K562 (cell line): ENCODE measurements at regions not wholly inside any gene's neighbourhood (a gene's known extent, or its start where the extent isn't known, plus 50 kb on each side); places are given as distances from the start of the nearest gene placed in this dataset.

Experiments
- ATF4 ChIP-seq: fragments of 450-650 bp; formaldehyde crosslinking; IDR thresholded peaks from 2 replicates; pipeline ENCODE4 v1.4.0; 2022; ENCODE audit warnings: mild to moderate bottlenecking, moderate library complexity
- CTBP1 ChIP-seq: fragments of 450-650 bp; IDR thresholded peaks from 2 replicates; pipeline ENCODE4 v1.6.1; 2016; ENCODE audit warnings: borderline replicate concordance
- ESRRA ChIP-seq: fragments of 450-650 bp; IDR thresholded peaks from 2 replicates; pipeline ENCODE4 v1.6.1; 2014; ENCODE audit warnings: low read depth, mild to moderate bottlenecking, moderate library complexity, borderline replicate concordance
- ETV1 ChIP-seq: fragments of 450-650 bp; conservative IDR thresholded peaks from 2 replicates; pipeline ENCODE4 v1.6.1; 2016; ENCODE audit warnings: missing genetic modification characterization, control low read depth, low read depth, missing compliant biosample characterization
- ETV5 ChIP-seq: sonication (generic); formaldehyde crosslinking; IDR thresholded peaks from 2 replicates; pipeline ENCODE4 v1.4.0; 2020; ENCODE audit warnings: low read depth, mild to moderate bottlenecking, missing genetic modification reagents
- HDAC3 ChIP-seq: fragments of 450-650 bp; IDR thresholded peaks from 2 replicates; pipeline ENCODE4 v1.6.1; 2018; ENCODE audit warnings: borderline replicate concordance, mild to moderate bottlenecking, moderate library complexity; ENCODE audit not compliant: partially characterized antibody
- HMG20A ChIP-seq: fragments of 450-650 bp; formaldehyde crosslinking; conservative IDR thresholded peaks from 2 replicates; pipeline ENCODE4 v1.4.0; 2020; ENCODE audit warnings: mild to moderate bottlenecking, mixed read lengths
- HMGN3 ChIP-seq: IDR thresholded peaks from 2 replicates; pipeline ENCODE4 v1.6.1; 2011; ENCODE audit warnings: borderline replicate concordance, low read depth, mild to moderate bottlenecking, mixed read lengths, low read length; ENCODE audit not compliant: insufficient read length; ENCODE audit errors: extremely low read depth
- KHSRP ChIP-seq: fragments of 450-650 bp; IDR thresholded peaks from 2 replicates; pipeline ENCODE4 v1.6.1; 2017
- KLF6 ChIP-seq: fragments of 250-450 bp; sonication (Bioruptor Pico); IDR thresholded peaks from 2 replicates; pipeline ENCODE4 v1.4.0; 2020; ENCODE audit warnings: mild to moderate bottlenecking, moderate library complexity, borderline replicate concordance
- MAFG ChIP-seq: fragments of 450-650 bp; conservative IDR thresholded peaks from 2 replicates; pipeline ENCODE4 v1.6.1; 2016; ENCODE audit warnings: missing genetic modification characterization, missing compliant biosample characterization
- MYC ChIP-seq, 2 experiments: fragments of 250-450 bp in 1 of 2; sonication (Bioruptor Pico) in 1 of 2; IDR thresholded peaks; 2 replicates each; pipeline versions ENCODE4 v1.5.1 to v1.6.1; 2012 to 2021; ENCODE audit warnings: low read depth in 2 of 2, borderline replicate concordance in 1 of 2, improper control_type of control experiment in 1 of 2, low read length in 1 of 2, mild to moderate bottlenecking in 1 of 2, moderate library complexity in 1 of 2
- NCOR1 ChIP-seq: fragments of 450-650 bp; IDR thresholded peaks from 2 replicates; pipeline ENCODE4 v1.6.1; 2016; ENCODE audit warnings: mild to moderate bottlenecking, moderate library complexity
- NUFIP1 ChIP-seq: fragments of 450-650 bp; IDR thresholded peaks from 2 replicates; pipeline ENCODE4 v1.6.1; 2018; ENCODE audit not compliant: partially characterized antibody
- RAD21 ChIP-seq, 2 experiments: fragments of 250-450 bp in 1 of 2; fragments of 450-650 bp in 1 of 2; sonication (Bioruptor Pico) in 1 of 2; formaldehyde crosslinking in 1 of 2; IDR thresholded peaks in 1 of 2; conservative IDR thresholded peaks in 1 of 2; 2 replicates each; pipeline versions ENCODE4 v1.4.0 to v1.8.0; 2020 to 2022; ENCODE audit warnings: mild to moderate bottlenecking in 2 of 2, moderate library complexity in 1 of 2
- SIX5 ChIP-seq, 2 experiments: IDR thresholded peaks; 2 replicates each; pipeline ENCODE4 v1.6.1; 2011; ENCODE audit warnings: low read length in 2 of 2, borderline replicate concordance in 1 of 2, low read depth in 1 of 2, mild to moderate bottlenecking in 1 of 2, moderate library complexity in 1 of 2; ENCODE audit not compliant: insufficient read depth in 1 of 2
- SMARCA4 ChIP-seq: fragments of 450-650 bp; IDR thresholded peaks from 2 replicates; pipeline ENCODE4 v1.6.1; 2016
- SMARCC2 ChIP-seq: fragments of 450-650 bp; IDR thresholded peaks from 2 replicates; pipeline ENCODE4 v1.6.1; 2017; ENCODE audit warnings: antibody characterized with exemption, moderate library complexity, mild to moderate bottlenecking, low read depth
- STAT5A ChIP-seq: IDR thresholded peaks from 2 replicates; pipeline ENCODE4 v1.6.1; 2012; ENCODE audit warnings: low read length, inconsistent platforms, borderline replicate concordance
- TAF9B ChIP-seq: fragments of 450-650 bp; IDR thresholded peaks from 2 replicates; pipeline ENCODE4 v1.6.1; 2018; ENCODE audit warnings: mild to moderate bottlenecking; ENCODE audit not compliant: partially characterized antibody
- TARDBP ChIP-seq: fragments of 450-650 bp; IDR thresholded peaks from 2 replicates; pipeline ENCODE4 v1.6.1; 2016
- TCFL5 ChIP-seq: fragments of 250-450 bp; sonication (Bioruptor Pico); conservative IDR thresholded peaks from 2 replicates; pipeline ENCODE4 v1.6.1; 2021; ENCODE audit warnings: mild to moderate bottlenecking, moderate library complexity, matching md5 sums
- TFAP4 ChIP-seq: sonication (generic); formaldehyde crosslinking; IDR thresholded peaks from 2 replicates; pipeline ENCODE4 v1.8.0; 2022; ENCODE audit warnings: missing genetic modification reagents, mild to moderate bottlenecking, moderate library complexity, borderline replicate concordance
- TRIM24 ChIP-seq, 2 experiments: fragments of 450-650 bp; IDR thresholded peaks; 2 replicates each; pipeline ENCODE4 v1.6.1; 2016
- TSC22D4 ChIP-seq: fragments of 450-650 bp; IDR thresholded peaks from 2 replicates; pipeline ENCODE4 v1.6.1; 2016; ENCODE audit warnings: missing genetic modification characterization, missing biosample characterization, control low read depth
- ZNF41 ChIP-seq: fragments of 250-450 bp; sonication (Bioruptor Pico); conservative IDR thresholded peaks from 2 replicates; pipeline ENCODE4 v1.4.0; 2020; ENCODE audit warnings: mild to moderate bottlenecking
- ZNF589 ChIP-seq: fragments of 200-800 bp; sonication (Bioruptor generic); IDR thresholded peaks from 2 replicates; pipeline ENCODE4 v1.6.1; 2016; ENCODE audit warnings: low read depth, missing genetic modification characterization, missing compliant biosample characterization
- ZNF766 ChIP-seq: fragments of 200-800 bp; sonication (Bioruptor generic); conservative IDR thresholded peaks from 2 replicates; pipeline ENCODE4 v1.6.1; 2016; ENCODE audit warnings: missing genetic modification characterization, missing compliant biosample characterization
- ZNF785 ChIP-seq: fragments of 250-450 bp; sonication (Bioruptor Pico); IDR thresholded peaks from 2 replicates; pipeline ENCODE4 v1.4.0; 2020; ENCODE audit warnings: mild to moderate bottlenecking

GRCh38 chr1:108016451-108016920 is 51.5 kb upstream of the VAV3 start (continued):
- TF ChIP-seq ATF4 (CRISPR knock-in tag) (peak; percentile 83), HMGN3 (peak; percentile 70), HDAC3 (peak; percentile 90), ETV5 (CRISPR knock-in tag) (peak; percentile 21; the same call in 1 of the 2 replicates), TAF9B (peak; percentile 87), TFAP4 (CRISPR knock-in tag) (peak; percentile 96), KLF6 (CRISPR knock-in tag) (0 out of 2 replicates have a peak, but pooled peaks have one; percentile 61), SIX5 (IDR thresholded peaks at IDR 0.05; ENCODE audit: borderline replicate concordance in 1 of 2, insufficient read depth in 1 of 2, low read depth in 1 of 2, low read length in 2 of 2) (no peak), CTBP1 (peak; percentile 93), TARDBP (peak; percentile 58; the same call in 1 of the 2 replicates), KHSRP (no peak), MYC (IDR thresholded peaks at IDR 0.05; ENCODE audit: low read depth, low read length) (peak; percentile 50; the same call in 1 of the 2 replicates), MYC (CRISPR knock-in tag; IDR thresholded peaks at IDR 0.05; ENCODE audit: borderline replicate concordance, low read depth) (no peak), MAFG (tag) (peak; percentile 64), NCOR1 (peak; percentile 96), ZNF589 (peak; percentile 98), TRIM24 (IDR thresholded peaks at IDR 0.05) (peak; percentile 93 to 94), SMARCA4 (peak; percentile 100), ZNF766 (peak; percentile 89), HMG20A (CRISPR knock-in tag) (peak; percentile 87), RAD21 (CRISPR knock-in tag; conservative IDR thresholded peaks at IDR 0.05 in 1 of 2, IDR thresholded peaks at IDR 0.05 in 1 of 2) (peak; percentile 28 to 30; a peak in 2 of 4 replicates), ESRRA (peak; percentile 83; the same call in 1 of the 2 replicates), STAT5A (peak; percentile 86), NUFIP1 (peak; percentile 15), TCFL5 (CRISPR knock-in tag) (0 out of 2 replicates have a peak, but pooled peaks have one; percentile 74), TSC22D4 (no peak), ZNF41 (0 out of 2 replicates have a peak, but pooled peaks have one; percentile 63), ETV1 (tag) (no peak; the same call in 1 of the 2 replicates), ZNF785 (CRISPR knock-in tag) (no peak), SMARCC2 (peak; percentile 98)
